K562 (cell line): ENCODE measurements at regions not wholly inside any gene's neighbourhood (a gene's known extent, or its start where the extent isn't known, plus 50 kb on each side); places are given as distances from the start of the nearest gene placed in this dataset.

Experiments used
- ARID2 ChIP-seq: fragments of 450-650 bp; IDR thresholded peaks from 2 replicates; pipeline ENCODE4 v1.6.1; 2017; ENCODE audit warnings: antibody characterized with exemption, mild to moderate bottlenecking
- BHLHE40 ChIP-seq: IDR thresholded peaks from 2 replicates; pipeline ENCODE4 v1.6.1; 2011; ENCODE audit warnings: low read length, improper control_type of control experiment
- CHD1 ChIP-seq: fragments of 200-600 bp; sonication (generic); IDR thresholded peaks from one replicate; pipeline ENCODE4 v1.6.1; 2012; ENCODE audit warnings: mild to moderate bottlenecking, moderate library complexity, low read length, inconsistent platforms
- CREBBP ChIP-seq: IDR thresholded peaks from one replicate; pipeline ENCODE4 v1.6.1; 2012; ENCODE audit warnings: low read depth, mild to moderate bottlenecking, control low read depth, inconsistent platforms, low read length
- CUX1 ChIP-seq: fragments of 200-800 bp; sonication (Bioruptor generic); IDR thresholded peaks from 2 replicates; pipeline ENCODE4 v1.6.1; 2016; ENCODE audit warnings: missing genetic modification characterization, missing compliant biosample characterization
- DEAF1 ChIP-seq: fragments of 450-650 bp; formaldehyde crosslinking; IDR thresholded peaks from 2 replicates; pipeline ENCODE4 v1.4.0; 2020; ENCODE audit warnings: mild to moderate bottlenecking, moderate library complexity
- E2F5 ChIP-seq: sonication (generic); formaldehyde crosslinking; IDR thresholded peaks from 2 replicates; pipeline ENCODE4 v1.8.0; 2022; ENCODE audit warnings: mild to moderate bottlenecking, missing genetic modification reagents
- ETV1 ChIP-seq: fragments of 450-650 bp; conservative IDR thresholded peaks from 2 replicates; pipeline ENCODE4 v1.6.1; 2016; ENCODE audit warnings: missing genetic modification characterization, control low read depth, low read depth, missing compliant biosample characterization
- ETV6 ChIP-seq, 3 experiments: fragments of 150-350 bp in 1 of 3; sonication (generic) in 1 of 3; formaldehyde crosslinking in 1 of 3; IDR thresholded peaks; 2 replicates each; pipeline versions ENCODE4 v1.6.1 to v1.8.0; 2014 to 2022; ENCODE audit warnings: borderline replicate concordance in 2 of 3, low read depth in 2 of 3, antibody characterized with exemption in 1 of 3, low read length in 1 of 3, mild to moderate bottlenecking in 1 of 3, missing genetic modification reagents in 1 of 3
- HNRNPLL ChIP-seq: fragments of 200-400 bp; formaldehyde crosslinking; IDR thresholded peaks from 2 replicates; pipeline ENCODE4 v1.6.1; 2017; ENCODE audit warnings: low read length, low read depth, mild to moderate bottlenecking; ENCODE audit not compliant: poor library complexity, severe bottlenecking
- L3MBTL2 ChIP-seq: fragments of 450-650 bp; IDR thresholded peaks from 2 replicates; pipeline ENCODE4 v1.6.1; 2016; ENCODE audit warnings: mild to moderate bottlenecking, moderate library complexity
- MAFG ChIP-seq: fragments of 450-650 bp; conservative IDR thresholded peaks from 2 replicates; pipeline ENCODE4 v1.6.1; 2016; ENCODE audit warnings: missing genetic modification characterization, missing compliant biosample characterization
- POLR3A ChIP-seq: IDR thresholded peaks from 2 replicates; pipeline ENCODE4 v1.6.1; 2011; ENCODE audit warnings: borderline replicate concordance, mild to moderate bottlenecking, moderate library complexity; ENCODE audit not compliant: insufficient read length, insufficient read depth; ENCODE audit errors: extremely low read depth
- RBBP5 ChIP-seq: fragments of 200-600 bp; sonication (generic); IDR thresholded peaks from 2 replicates; pipeline ENCODE4 v1.6.1; 2012; ENCODE audit warnings: borderline replicate concordance, mild to moderate bottlenecking, low read length, control low read depth, inconsistent platforms; ENCODE audit not compliant: insufficient read depth, poor library complexity, severe bottlenecking
- SMAD2 ChIP-seq: fragments of 150-350 bp; IDR thresholded peaks from 2 replicates; pipeline ENCODE4 v1.6.1; 2014; ENCODE audit warnings: low read depth, mild to moderate bottlenecking, low read length
- TCF7 ChIP-seq: sonication (generic); IDR thresholded peaks from 2 replicates; pipeline ENCODE4 v1.6.1; 2016; ENCODE audit warnings: antibody characterized with exemption, borderline replicate concordance
- TCF7L2 ChIP-seq: fragments of 150-350 bp; IDR thresholded peaks from 2 replicates; pipeline ENCODE4 v1.6.1; 2016; ENCODE audit warnings: low read depth, mild to moderate bottlenecking, low read length, moderate library complexity
- ZNF263 ChIP-seq: sonication (generic); formaldehyde crosslinking; IDR thresholded peaks from 2 replicates; pipeline ENCODE4 v1.8.0; 2022; ENCODE audit warnings: mild to moderate bottlenecking, missing genetic modification reagents, borderline replicate concordance

- no peak for TF ChIP-seq DEAF1
- TF ChIP-seq TCF7L2 = no peak
- TF ChIP-seq ETV1 (tag) = no peak
- TF ChIP-seq L3MBTL2 = no peak
- TF ChIP-seq MAFG (tag) = no peak; the same call in 1 of the 2 replicates
- TF ChIP-seq CHD1 = no peak
- no peak for TF ChIP-seq ARID2
- no peak for TF ChIP-seq CREBBP
- no peak for TF ChIP-seq HNRNPLL
- no peak for TF ChIP-seq TCF7
- no peak for TF ChIP-seq ETV6 (IDR thresholded peaks at IDR 0.05; ENCODE audit: borderline replicate concordance in 1 of 2, low read depth in 2 of 2, low read length in 1 of 2)
- TF ChIP-seq ETV6 (CRISPR knock-in tag; IDR thresholded peaks at IDR 0.05; ENCODE audit: borderline replicate concordance) = no peak
- no peak for TF ChIP-seq SMAD2
- TF ChIP-seq POLR3A = no peak
- TF ChIP-seq BHLHE40 = no peak
- TF ChIP-seq CUX1 (CRISPR knock-in tag) = peak; percentile 96
- TF ChIP-seq RBBP5 = no peak
- no peak for TF ChIP-seq ZNF263 (CRISPR knock-in tag)
- TF ChIP-seq E2F5 (CRISPR knock-in tag) = no peak
Observed at GRCh38 chr19:28521614-28522544, 691.1 kb downstream of the UQCRFS1 start (continued).
